Forelimb muscle (tissue), 1 donor: ENCODE measurements at regions not wholly inside any gene's neighbourhood (a gene's known extent, or its start where the extent isn't known, plus 50 kb on each side); places are given as distances from the start of the nearest gene placed in this dataset.
A peak's percentile ranks its signal among the peaks of the same experiment; 100 is the strongest.
"Not testable (repeated sequence)": the region's sequence is repeated elsewhere in the genome, so short reads cannot be mapped to it uniquely, and the experiment has no call there.

ENCODE experiments used
- DNase-seq: peaks from one replicate; pipeline ENCODE4 v3.0.0-alpha.2; 2013; ENCODE audit warnings: low read depth

- DNase-seq = no peak
Observed at GRCh38 chr9:7739595-7739994, 60.0 kb downstream of the DMAC1 start.

GRCh38 chr9:7735311-7735710 lies 64.3 kb downstream of the DMAC1 start:
- DNase-seq = no peak

GRCh38 chr9:7730164-7730445 lies 69.5 kb downstream of the DMAC1 start:
- DNase-seq = no peak

- no peak for DNase-seq
Observed at GRCh38 chr9:7729371-7730163, 70.0 kb downstream of the DMAC1 start.

- no peak for DNase-seq
Observed at GRCh38 chr9:7721291-7721690, 78.3 kb downstream of the DMAC1 start.

- DNase-seq = not testable (repeated sequence)
Observed at GRCh38 chr9:7713088-7713487, 86.5 kb downstream of the DMAC1 start.

- DNase-seq = no peak
Observed at GRCh38 chr9:7710686-7711085, 88.9 kb downstream of the DMAC1 start.

GRCh38 chr9:7707934-7708333 lies 91.6 kb downstream of the DMAC1 start:
- no peak for DNase-seq

- DNase-seq = no peak
Observed at GRCh38 chr9:7704543-7704942, 95.0 kb downstream of the DMAC1 start.

GRCh38 chr9:7691909-7692308 lies 107.7 kb downstream of the DMAC1 start:
- no peak for DNase-seq

- DNase-seq = no peak
Observed at GRCh38 chr9:7690014-7690413, 109.6 kb downstream of the DMAC1 start.

GRCh38 chr9:7688626-7689025 lies 111.0 kb downstream of the DMAC1 start:
- no peak for DNase-seq

- no peak for DNase-seq
Observed at GRCh38 chr9:7676609-7677156, 122.9 kb downstream of the DMAC1 start.

GRCh38 chr9:7671847-7672246 lies 127.7 kb downstream of the DMAC1 start:
- no peak for DNase-seq

- no peak for DNase-seq
Observed at GRCh38 chr9:7668541-7668940, 131.0 kb downstream of the DMAC1 start.

- no peak for DNase-seq
Observed at GRCh38 chr9:7665874-7666273, 133.7 kb downstream of the DMAC1 start.

GRCh38 chr9:7659766-7660165 lies 139.8 kb downstream of the DMAC1 start:
- DNase-seq = no peak

GRCh38 chr9:7656636-7657035 lies 142.9 kb downstream of the DMAC1 start:
- no peak for DNase-seq

- DNase-seq = no peak
Observed at GRCh38 chr9:7653262-7653661, 146.3 kb downstream of the DMAC1 start.

GRCh38 chr9:7640231-7640630 lies 159.3 kb downstream of the DMAC1 start:
- DNase-seq = peak; percentile 58

- DNase-seq = no peak
Observed at GRCh38 chr9:7639471-7639870, 160.1 kb downstream of the DMAC1 start.

GRCh38 chr9:7636838-7637467 lies 162.6 kb downstream of the DMAC1 start:
- no peak for DNase-seq

GRCh38 chr9:7636309-7636708 lies 163.3 kb downstream of the DMAC1 start:
- no peak for DNase-seq
